ENCODE measurements at regions not wholly inside any gene's neighbourhood (a gene's known extent, or its start where the extent isn't known, plus 50 kb on each side); places are given as distances from the start of the nearest gene placed in this dataset.

DNA sequence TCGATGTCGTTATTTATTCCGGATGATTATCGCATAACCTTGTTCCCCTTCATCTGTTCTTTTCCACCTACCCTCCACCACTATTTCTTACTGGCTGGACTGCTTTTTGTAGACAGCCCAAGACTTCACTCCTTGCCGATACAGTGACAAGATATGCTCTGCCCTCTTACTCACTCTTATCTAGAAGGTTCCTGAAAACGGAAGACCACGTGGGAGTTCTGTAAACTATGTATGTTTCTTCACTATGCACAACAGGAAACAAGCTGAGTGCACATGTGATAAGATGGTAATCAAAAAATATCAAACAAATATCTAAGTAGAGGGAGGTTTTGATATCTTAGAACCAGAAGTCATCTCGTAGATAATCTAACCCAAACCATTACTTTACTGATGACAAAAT, 122.9 kb upstream of the ARHGAP20 start:
- TF ChIP-seq CREB1 (IDR thresholded peaks at IDR 0.05; ENCODE audit: low read depth) (no peak), EP300 (IDR thresholded peaks at IDR 0.05; ENCODE audit: borderline replicate concordance) (no peak), YY1 (IDR thresholded peaks at IDR 0.05; ENCODE audit: low read depth) (no peak), NFIC (IDR thresholded peaks at IDR 0.05) (no peak)

DNA sequence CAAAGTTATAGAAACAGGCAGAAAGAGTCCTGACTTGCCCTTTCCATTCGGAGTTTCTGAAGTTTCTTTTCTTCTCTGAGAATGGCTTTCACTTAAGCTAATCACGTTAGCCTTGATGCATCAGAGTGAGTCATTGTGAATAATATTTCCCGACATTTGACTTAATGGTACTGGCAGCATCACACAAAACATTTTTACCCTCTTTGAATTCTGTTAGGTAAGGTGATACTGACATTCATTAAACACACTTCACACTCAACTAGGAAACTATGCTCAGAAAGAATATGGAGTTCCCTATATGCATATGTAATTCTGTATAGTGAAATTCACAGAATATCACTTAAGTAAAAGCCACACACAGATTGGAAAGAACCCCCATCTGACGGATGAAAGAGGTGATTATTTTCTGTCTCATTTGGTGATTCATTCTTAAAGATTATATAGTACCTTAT, 120.8 kb upstream of the ARHGAP20 start:
- TF ChIP-seq, protein P1, sequence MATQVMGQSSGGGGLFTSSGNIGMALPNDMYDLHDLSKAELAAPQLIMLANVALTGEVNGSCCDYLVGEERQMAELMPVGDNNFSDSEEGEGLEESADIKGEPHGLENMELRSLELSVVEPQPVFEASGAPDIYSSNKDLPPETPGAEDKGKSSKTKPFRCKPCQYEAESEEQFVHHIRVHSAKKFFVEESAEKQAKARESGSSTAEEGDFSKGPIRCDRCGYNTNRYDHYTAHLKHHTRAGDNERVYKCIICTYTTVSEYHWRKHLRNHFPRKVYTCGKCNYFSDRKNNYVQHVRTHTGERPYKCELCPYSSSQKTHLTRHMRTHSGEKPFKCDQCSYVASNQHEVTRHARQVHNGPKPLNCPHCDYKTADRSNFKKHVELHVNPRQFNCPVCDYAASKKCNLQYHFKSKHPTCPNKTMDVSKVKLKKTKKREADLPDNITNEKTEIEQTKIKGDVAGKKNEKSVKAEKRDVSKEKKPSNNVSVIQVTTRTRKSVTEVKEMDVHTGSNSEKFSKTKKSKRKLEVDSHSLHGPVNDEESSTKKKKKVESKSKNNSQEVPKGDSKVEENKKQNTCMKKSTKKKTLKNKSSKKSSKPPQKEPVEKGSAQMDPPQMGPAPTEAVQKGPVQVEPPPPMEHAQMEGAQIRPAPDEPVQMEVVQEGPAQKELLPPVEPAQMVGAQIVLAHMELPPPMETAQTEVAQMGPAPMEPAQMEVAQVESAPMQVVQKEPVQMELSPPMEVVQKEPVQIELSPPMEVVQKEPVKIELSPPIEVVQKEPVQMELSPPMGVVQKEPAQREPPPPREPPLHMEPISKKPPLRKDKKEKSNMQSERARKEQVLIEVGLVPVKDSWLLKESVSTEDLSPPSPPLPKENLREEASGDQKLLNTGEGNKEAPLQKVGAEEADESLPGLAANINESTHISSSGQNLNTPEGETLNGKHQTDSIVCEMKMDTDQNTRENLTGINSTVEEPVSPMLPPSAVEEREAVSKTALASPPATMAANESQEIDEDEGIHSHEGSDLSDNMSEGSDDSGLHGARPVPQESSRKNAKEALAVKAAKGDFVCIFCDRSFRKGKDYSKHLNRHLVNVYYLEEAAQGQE (IDR thresholded peaks at IDR 0.05; ENCODE audit: low read depth) = no peak
- TF ChIP-seq RAD21 (IDR thresholded peaks at IDR 0.05; ENCODE audit: low read depth) (no peak), TAF1 (IDR thresholded peaks at IDR 0.05; ENCODE audit: low read depth) (no peak), EGR1 (IDR thresholded peaks at IDR 0.05) (no peak), CREB1 (IDR thresholded peaks at IDR 0.05; ENCODE audit: low read depth) (no peak), ZBTB7A (IDR thresholded peaks at IDR 0.05; ENCODE audit: low read depth) (no peak), EP300 (IDR thresholded peaks at IDR 0.05; ENCODE audit: borderline replicate concordance) (no peak), YY1 (IDR thresholded peaks at IDR 0.05; ENCODE audit: low read depth) (no peak), CEBPB (IDR thresholded peaks at IDR 0.05) (no peak), TEAD4 (IDR thresholded peaks at IDR 0.05) (no peak), TCF12 (IDR thresholded peaks at IDR 0.05; ENCODE audit: low read depth) (no peak), NFIC (IDR thresholded peaks at IDR 0.05) (no peak), FOXM1 (IDR thresholded peaks at IDR 0.05; ENCODE audit: borderline replicate concordance, low read depth) (no peak)
- TF ChIP-seq, protein P2, sequence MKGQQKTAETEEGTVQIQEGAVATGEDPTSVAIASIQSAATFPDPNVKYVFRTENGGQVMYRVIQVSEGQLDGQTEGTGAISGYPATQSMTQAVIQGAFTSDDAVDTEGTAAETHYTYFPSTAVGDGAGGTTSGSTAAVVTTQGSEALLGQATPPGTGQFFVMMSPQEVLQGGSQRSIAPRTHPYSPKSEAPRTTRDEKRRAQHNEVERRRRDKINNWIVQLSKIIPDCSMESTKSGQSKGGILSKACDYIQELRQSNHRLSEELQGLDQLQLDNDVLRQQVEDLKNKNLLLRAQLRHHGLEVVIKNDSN (IDR thresholded peaks at IDR 0.05) = no peak
- TF ChIP-seq, protein P3, sequence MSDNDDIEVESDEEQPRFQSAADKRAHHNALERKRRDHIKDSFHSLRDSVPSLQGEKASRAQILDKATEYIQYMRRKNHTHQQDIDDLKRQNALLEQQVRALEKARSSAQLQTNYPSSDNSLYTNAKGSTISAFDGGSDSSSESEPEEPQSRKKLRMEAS (IDR thresholded peaks at IDR 0.05) = no peak

- no peak for TF ChIP-seq EP300 (IDR thresholded peaks at IDR 0.05; ENCODE audit: borderline replicate concordance)
- no peak for TF ChIP-seq ZBTB7A (IDR thresholded peaks at IDR 0.05; ENCODE audit: low read depth)
- TF ChIP-seq TAF1 (IDR thresholded peaks at IDR 0.05; ENCODE audit: low read depth) = no peak
- TF ChIP-seq NFIC (IDR thresholded peaks at IDR 0.05) = no peak
- TF ChIP-seq TEAD4 (IDR thresholded peaks at IDR 0.05) = no peak
- TF ChIP-seq FOXM1 (IDR thresholded peaks at IDR 0.05; ENCODE audit: borderline replicate concordance, low read depth) = no peak
- TF ChIP-seq, protein P3 (IDR thresholded peaks at IDR 0.05) = no peak
- no peak for TF ChIP-seq EGR1 (IDR thresholded peaks at IDR 0.05)
- TF ChIP-seq YY1 (IDR thresholded peaks at IDR 0.05; ENCODE audit: low read depth) = no peak
- TF ChIP-seq, protein P1 (IDR thresholded peaks at IDR 0.05; ENCODE audit: low read depth) = no peak
- no peak for TF ChIP-seq CEBPB (IDR thresholded peaks at IDR 0.05)
- TF ChIP-seq RAD21 (IDR thresholded peaks at IDR 0.05; ENCODE audit: low read depth) = no peak
- no peak for TF ChIP-seq TCF12 (IDR thresholded peaks at IDR 0.05; ENCODE audit: low read depth)
- no peak for TF ChIP-seq CREB1 (IDR thresholded peaks at IDR 0.05; ENCODE audit: low read depth)
- TF ChIP-seq, protein P2 (IDR thresholded peaks at IDR 0.05) = no peak
Observed at GRCh38 chr11:110832539-110832938, 120.3 kb upstream of the ARHGAP20 start.

- no peak for TF ChIP-seq FOXM1 (IDR thresholded peaks at IDR 0.05; ENCODE audit: borderline replicate concordance, low read depth)
- TF ChIP-seq CEBPB (IDR thresholded peaks at IDR 0.05) = no peak
- no peak for TF ChIP-seq EP300 (IDR thresholded peaks at IDR 0.05; ENCODE audit: borderline replicate concordance)
- TF ChIP-seq ZBTB7A (IDR thresholded peaks at IDR 0.05; ENCODE audit: low read depth) = no peak
- no peak for TF ChIP-seq RAD21 (IDR thresholded peaks at IDR 0.05; ENCODE audit: low read depth)
- TF ChIP-seq TCF12 (IDR thresholded peaks at IDR 0.05; ENCODE audit: low read depth) = no peak
- TF ChIP-seq YY1 (IDR thresholded peaks at IDR 0.05; ENCODE audit: low read depth) = no peak
- TF ChIP-seq EGR1 (IDR thresholded peaks at IDR 0.05) = no peak
- TF ChIP-seq, protein P2 (IDR thresholded peaks at IDR 0.05) = no peak
- TF ChIP-seq TAF1 (IDR thresholded peaks at IDR 0.05; ENCODE audit: low read depth) = no peak
- TF ChIP-seq, protein P1 (IDR thresholded peaks at IDR 0.05; ENCODE audit: low read depth) = no peak
- TF ChIP-seq, protein P3 (IDR thresholded peaks at IDR 0.05) = no peak
- no peak for TF ChIP-seq CREB1 (IDR thresholded peaks at IDR 0.05; ENCODE audit: low read depth)
- TF ChIP-seq TEAD4 (IDR thresholded peaks at IDR 0.05) = no peak
- TF ChIP-seq NFIC (IDR thresholded peaks at IDR 0.05) = no peak
Observed at GRCh38 chr11:110832080-110832479, 119.8 kb upstream of the ARHGAP20 start.

All from Ishikawa (cell line).